DOHH2 (cell line): ENCODE measurements at regions not wholly inside any gene's neighbourhood (a gene's known extent, or its start where the extent isn't known, plus 50 kb on each side); places are given as distances from the start of the nearest gene placed in this dataset.

Experiments
- CTCF ChIP-seq: fragments of 200-600 bp; sonication (generic); IDR thresholded peaks from one replicate; pipeline ENCODE4 v1.5.1; 2014; ENCODE audit warnings: antibody characterized with exemption, mild to moderate bottlenecking, low read depth, low read length; ENCODE audit not compliant: poor library complexity, severe bottlenecking
- EZH2phosphoT487 ChIP-seq: fragments of 200-600 bp; sonication (generic); IDR thresholded peaks from 2 replicates; pipeline ENCODE4 v1.6.1; 2017; ENCODE audit warnings: borderline replicate concordance, mild to moderate bottlenecking, antibody characterized with exemption, low read length, moderate library complexity, mixed read lengths

GRCh38 chr11:119473226-119473625 is 50.3 kb upstream of the THY1 start:
- TF ChIP-seq CTCF = no peak
- no peak for TF ChIP-seq EZH2phosphoT487
